ENCODE measurements at regions not wholly inside any gene's neighbourhood (a gene's known extent, or its start where the extent isn't known, plus 50 kb on each side); places are given as distances from the start of the nearest gene placed in this dataset.

DNA sequence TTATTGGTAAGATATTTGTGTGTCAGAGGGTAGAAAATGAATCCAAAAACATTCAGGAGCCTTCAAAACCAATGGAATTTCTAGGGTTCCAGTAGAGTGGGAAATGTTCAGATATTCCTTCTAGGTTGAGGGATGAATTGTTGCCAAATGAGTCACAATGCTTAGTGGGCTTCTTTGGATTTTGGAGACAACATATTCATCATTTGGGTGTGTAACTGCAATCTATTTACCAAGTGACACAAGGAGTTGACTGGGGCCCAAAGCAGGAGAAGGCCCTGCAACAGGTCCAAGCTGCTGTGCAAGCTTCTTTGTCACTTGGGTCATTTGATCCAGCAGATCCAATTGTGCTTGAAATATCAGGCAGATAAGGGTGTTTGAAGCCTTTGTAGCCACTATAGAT is 551.5 kb upstream of the PITX2 start:
- no peaks in the 10 kb centered on the region for H3K36me3 ChIP-seq (ENCODE audit: control insufficient read depth, insufficient read depth, low read length)
- TF ChIP-seq CTCF (conservative IDR thresholded peaks at IDR 0.05), result no peak
- Mint-ChIP-seq H3K27ac (no peak overlapping the region), H3K4me3 (no peak overlapping the region), H3K4me1 (no peaks in the 10 kb centered on the region), H3K36me3 (ENCODE audit: low read depth) (no peaks in the 10 kb centered on the region), H3K27me3 (ENCODE audit: insufficient read depth) (no peaks in the 10 kb centered on the region), H3K9me3 (no peaks in the 10 kb centered on the region)
- DNase-seq, result no peak
- H3K9ac ChIP-seq (ENCODE audit: extremely low read depth, low read length, poor library complexity, severe bottlenecking), result no peak overlapping the region
- no peak overlapping the region for H3K27ac ChIP-seq (ENCODE audit: low read depth, low read length)
- H3K4me3 ChIP-seq (ENCODE audit: low read length), result no peak overlapping the region
- no peaks in the 10 kb centered on the region for H3K9me3 ChIP-seq (ENCODE audit: control insufficient read depth, low read length)
- H3K4me1 ChIP-seq (ENCODE audit: control insufficient read depth, insufficient read depth, low read length), result no peaks in the 10 kb centered on the region
- H3K27me3 ChIP-seq (ENCODE audit: control insufficient read depth, insufficient read depth, low read length, poor library complexity, severe bottlenecking), result no peaks in the 10 kb centered on the region

DNA sequence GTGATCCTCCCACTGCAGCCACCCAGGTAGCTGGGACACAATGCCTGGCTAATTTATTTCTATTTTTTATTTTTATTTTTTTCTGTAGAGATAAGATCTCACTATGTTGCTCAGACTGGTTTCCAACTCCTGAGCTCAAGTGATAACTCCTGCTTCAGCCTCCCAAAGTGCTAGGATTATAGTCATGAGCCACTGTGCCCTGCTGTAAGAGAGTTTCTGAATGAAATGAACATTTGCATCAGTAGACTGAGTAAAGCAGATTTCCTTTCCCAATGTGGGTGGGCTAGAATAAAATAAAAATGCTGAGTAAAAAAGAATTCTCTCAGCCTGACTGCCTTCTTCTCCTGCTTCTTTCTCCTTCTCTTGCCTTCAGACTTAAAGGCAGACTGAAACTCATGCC is 555.4 kb upstream of the PITX2 start:
- no peak for TF ChIP-seq CTCF (conservative IDR thresholded peaks at IDR 0.05)
- peaks cover 14% of the 10 kb centered on the region for H3K9me3 Mint-ChIP-seq
- peaks cover 4% of the 10 kb centered on the region for H3K36me3 Mint-ChIP-seq (ENCODE audit: low read depth)
- Histone ChIP-seq H3K36me3 (ENCODE audit: control insufficient read depth, insufficient read depth, low read length) (no peaks in the 10 kb centered on the region), H3K4me3 (ENCODE audit: low read length) (no peak overlapping the region), H3K9ac (ENCODE audit: extremely low read depth, low read length, poor library complexity, severe bottlenecking) (no peak overlapping the region), H3K27me3 (ENCODE audit: control insufficient read depth, insufficient read depth, low read length, poor library complexity, severe bottlenecking) (no peaks in the 10 kb centered on the region), H3K9me3 (ENCODE audit: control insufficient read depth, low read length) (peaks cover 8% of the 10 kb centered on the region), H3K27ac (ENCODE audit: low read depth, low read length) (no peak overlapping the region), H3K4me1 (ENCODE audit: control insufficient read depth, insufficient read depth, low read length) (no peaks in the 10 kb centered on the region)
- H3K27me3 Mint-ChIP-seq (ENCODE audit: insufficient read depth), result no peaks in the 10 kb centered on the region
- H3K27ac Mint-ChIP-seq, result no peak overlapping the region
- H3K4me3 Mint-ChIP-seq, result no peak overlapping the region
- no peaks in the 10 kb centered on the region for H3K4me1 Mint-ChIP-seq
- no peak for DNase-seq

DNA sequence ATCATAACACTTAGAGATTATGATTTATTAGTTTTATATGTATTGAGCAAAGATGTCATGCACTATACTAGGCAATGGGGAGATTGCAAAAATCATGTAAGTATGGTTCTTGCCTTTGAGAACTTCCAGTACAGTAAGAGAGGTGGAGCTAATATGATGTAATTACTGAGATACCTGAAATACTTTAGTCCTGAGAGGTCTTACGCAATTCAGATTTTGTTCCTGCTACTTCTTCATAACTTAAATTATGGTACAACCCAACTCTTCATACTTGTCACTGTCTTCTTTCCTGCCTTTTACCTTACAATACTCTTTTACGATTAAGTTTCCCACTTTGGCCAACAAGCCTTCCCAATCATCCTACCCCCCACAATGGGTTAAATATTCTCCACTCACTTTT is 564.2 kb upstream of the PITX2 start:
- H3K36me3 ChIP-seq (ENCODE audit: control insufficient read depth, insufficient read depth, low read length), result no peaks in the 10 kb centered on the region
- H3K9ac ChIP-seq (ENCODE audit: extremely low read depth, low read length, poor library complexity, severe bottlenecking), result no peak overlapping the region
- Mint-ChIP-seq H3K4me3 (no peak overlapping the region), H3K27ac (no peak overlapping the region), H3K27me3 (ENCODE audit: insufficient read depth) (no peaks in the 10 kb centered on the region), H3K36me3 (ENCODE audit: low read depth) (peaks cover 1% of the 10 kb centered on the region), H3K4me1 (no peaks in the 10 kb centered on the region), H3K9me3 (peaks cover 20% of the 10 kb centered on the region)
- no peak for DNase-seq
- 89% methylated on average over 2 of the region's 2 CpGs; no CpG with 5 or more reads in 1 of the 2 experiments for WGBS, 2 experiments (ENCODE audit: insufficient coverage in 1 of 2, insufficient read length in 1 of 2)
- no peaks in the 10 kb centered on the region for H3K4me1 ChIP-seq (ENCODE audit: control insufficient read depth, insufficient read depth, low read length)
- TF ChIP-seq CTCF (conservative IDR thresholded peaks at IDR 0.05), result no peak
- no peak overlapping the region for H3K4me3 ChIP-seq (ENCODE audit: low read length)
- no peak overlapping the region for H3K27ac ChIP-seq (ENCODE audit: low read depth, low read length)
- peaks cover 11% of the 10 kb centered on the region for H3K9me3 ChIP-seq (ENCODE audit: control insufficient read depth, low read length)
- H3K27me3 ChIP-seq (ENCODE audit: control insufficient read depth, insufficient read depth, low read length, poor library complexity, severe bottlenecking), result no peaks in the 10 kb centered on the region
